Activated naive CD8-positive, alpha-beta T cell treated with anti-CD3 and anti-CD28 coated beads for 36 hours (primary cell): ENCODE measurements at regions not wholly inside any gene's neighbourhood (a gene's known extent, or its start where the extent isn't known, plus 50 kb on each side); places are given as distances from the start of the nearest gene placed in this dataset.
"Not testable (repeated sequence)": the region's sequence is repeated elsewhere in the genome, so short reads cannot be mapped to it uniquely, and the experiment has no call there.

Source experiments
- DNase-seq: peaks from one replicate; pipeline ENCODE4 v3.0.0; 2021
- H3K27ac Mint-ChIP-seq: one replicate; pipeline ENCODE4 v1.8.0; 2022; ENCODE audit warnings: mild to moderate bottlenecking, moderate library complexity, mixed read lengths
- H3K27me3 Mint-ChIP-seq: one replicate; pipeline ENCODE4 v1.8.0; 2022; ENCODE audit warnings: mild to moderate bottlenecking, mixed read lengths
- H3K36me3 Mint-ChIP-seq: one replicate; pipeline ENCODE4 v1.8.0; 2021; ENCODE audit warnings: mild to moderate bottlenecking, mixed read lengths
- H3K4me1 Mint-ChIP-seq: one replicate; pipeline ENCODE4 v1.8.0; 2021; ENCODE audit warnings: mixed read lengths
- H3K4me3 Mint-ChIP-seq: one replicate; pipeline ENCODE4 v1.8.0; 2022; ENCODE audit warnings: mild to moderate bottlenecking, moderate library complexity, mixed read lengths
- H3K9me3 Mint-ChIP-seq: one replicate; pipeline ENCODE4 v1.8.0; 2022; ENCODE audit warnings: mixed read lengths

DNA sequence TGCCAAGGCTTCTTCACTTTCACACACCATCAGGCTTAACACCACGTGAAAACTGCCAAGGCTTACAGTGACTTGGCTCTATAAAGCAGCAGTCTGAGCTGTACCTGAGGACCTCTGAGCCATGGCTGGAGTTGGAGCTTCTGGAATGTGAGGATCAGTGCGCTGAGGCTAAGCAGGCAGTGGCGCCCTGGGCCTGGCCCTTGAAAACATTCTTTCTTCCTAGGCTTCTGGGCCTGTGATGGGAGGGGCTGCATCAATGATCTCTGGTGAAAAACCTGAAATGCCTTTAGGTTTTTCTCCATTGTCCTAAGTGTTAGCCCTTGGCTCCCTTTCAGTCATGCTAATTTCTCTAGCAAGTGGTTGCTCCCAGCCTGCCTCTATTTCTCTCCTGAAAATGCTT is 192.5 kb upstream of the PCDH20 start:
- no peaks in the 10 kb centered on the region for H3K36me3 Mint-ChIP-seq
- no peak for DNase-seq
- H3K4me3 Mint-ChIP-seq = no peak overlapping the region
- no peaks in the 10 kb centered on the region for H3K27me3 Mint-ChIP-seq
- no peak overlapping the region for H3K27ac Mint-ChIP-seq
- no peaks in the 10 kb centered on the region for H3K4me1 Mint-ChIP-seq
- peaks cover 8% of the 10 kb centered on the region for H3K9me3 Mint-ChIP-seq

GRCh38 chr13:61600360-61601033 is 184.8 kb upstream of the PCDH20 start:
- no peaks in the 10 kb centered on the region for H3K36me3 Mint-ChIP-seq
- no peaks in the 10 kb centered on the region for H3K27me3 Mint-ChIP-seq
- H3K27ac Mint-ChIP-seq = no peak overlapping the region
- H3K4me3 Mint-ChIP-seq = no peak overlapping the region
- H3K9me3 Mint-ChIP-seq = no peaks in the 10 kb centered on the region
- DNase-seq = no peak
- H3K4me1 Mint-ChIP-seq = no peaks in the 10 kb centered on the region

DNA sequence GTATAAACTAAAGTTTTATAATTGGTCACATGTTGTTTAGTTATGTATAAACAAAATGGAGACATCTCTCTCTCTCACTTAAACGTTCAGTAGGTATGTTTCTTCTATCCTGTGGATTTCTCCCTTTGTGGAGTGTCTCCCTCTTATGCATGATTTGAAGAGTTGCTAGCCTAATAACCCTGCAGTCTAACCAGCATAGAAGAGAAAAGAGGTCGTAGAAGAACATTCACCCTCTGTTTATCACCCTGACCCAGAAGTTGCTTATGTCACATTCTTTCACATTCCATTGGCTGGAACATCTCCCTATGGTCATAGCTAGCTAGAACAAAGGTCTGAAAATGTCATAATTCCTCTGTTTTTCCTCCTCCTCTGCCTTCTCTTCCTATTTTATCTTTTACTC is 176.8 kb upstream of the PCDH20 start:
- no peaks in the 10 kb centered on the region for H3K27me3 Mint-ChIP-seq
- no peaks in the 10 kb centered on the region for H3K36me3 Mint-ChIP-seq
- H3K9me3 Mint-ChIP-seq = no peaks in the 10 kb centered on the region
- H3K27ac Mint-ChIP-seq = no peak overlapping the region
- no peak overlapping the region for H3K4me3 Mint-ChIP-seq
- no peak for DNase-seq
- H3K4me1 Mint-ChIP-seq = no peaks in the 10 kb centered on the region

GRCh38 chr13:61575973-61576372 is 160.3 kb upstream of the PCDH20 start:
- Mint-ChIP-seq H3K9me3 (peaks cover 2% of the 10 kb centered on the region), H3K27ac (no peak overlapping the region), H3K36me3 (no peaks in the 10 kb centered on the region), H3K4me1 (no peaks in the 10 kb centered on the region), H3K27me3 (no peaks in the 10 kb centered on the region), H3K4me3 (no peak overlapping the region)
- no peak for DNase-seq

GRCh38 chr13:61563645-61564044 is 148.0 kb upstream of the PCDH20 start:
- no peak overlapping the region for H3K4me3 Mint-ChIP-seq
- H3K36me3 Mint-ChIP-seq = no peaks in the 10 kb centered on the region
- H3K4me1 Mint-ChIP-seq = no peaks in the 10 kb centered on the region
- peaks cover 5% of the 10 kb centered on the region for H3K9me3 Mint-ChIP-seq
- H3K27ac Mint-ChIP-seq = no peak overlapping the region
- no peak for DNase-seq
- no peaks in the 10 kb centered on the region for H3K27me3 Mint-ChIP-seq

GRCh38 chr13:61546911-61547310 is 131.3 kb upstream of the PCDH20 start:
- H3K4me3 Mint-ChIP-seq = no peak overlapping the region
- no peaks in the 10 kb centered on the region for H3K4me1 Mint-ChIP-seq
- H3K27ac Mint-ChIP-seq = no peak overlapping the region
- H3K27me3 Mint-ChIP-seq = no peaks in the 10 kb centered on the region
- H3K36me3 Mint-ChIP-seq = no peaks in the 10 kb centered on the region
- H3K9me3 Mint-ChIP-seq = no peaks in the 10 kb centered on the region
- DNase-seq = no peak

DNA sequence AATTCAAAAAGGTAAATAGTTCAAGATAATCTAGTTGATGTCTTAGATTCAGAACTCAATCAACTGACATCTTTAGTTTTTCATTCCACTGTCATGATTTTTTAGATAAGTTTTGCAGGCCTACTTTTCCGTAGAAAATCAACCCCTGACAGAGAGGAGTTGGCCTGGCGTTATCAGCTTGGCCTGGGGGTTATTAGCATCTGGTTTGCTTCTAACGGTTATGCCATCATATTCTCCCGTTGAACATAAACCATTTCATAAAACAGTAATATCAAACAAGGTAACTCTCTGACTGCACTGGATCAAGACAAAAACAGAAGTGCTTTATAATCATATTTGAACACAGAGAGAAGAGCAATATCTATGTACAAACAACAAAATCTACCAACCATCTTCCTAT is 130.8 kb upstream of the PCDH20 start:
- Mint-ChIP-seq H3K9me3 (no peaks in the 10 kb centered on the region), H3K27ac (no peak overlapping the region), H3K4me1 (no peaks in the 10 kb centered on the region), H3K36me3 (no peaks in the 10 kb centered on the region), H3K27me3 (no peaks in the 10 kb centered on the region), H3K4me3 (no peak overlapping the region)
- DNase-seq = no peak

DNA sequence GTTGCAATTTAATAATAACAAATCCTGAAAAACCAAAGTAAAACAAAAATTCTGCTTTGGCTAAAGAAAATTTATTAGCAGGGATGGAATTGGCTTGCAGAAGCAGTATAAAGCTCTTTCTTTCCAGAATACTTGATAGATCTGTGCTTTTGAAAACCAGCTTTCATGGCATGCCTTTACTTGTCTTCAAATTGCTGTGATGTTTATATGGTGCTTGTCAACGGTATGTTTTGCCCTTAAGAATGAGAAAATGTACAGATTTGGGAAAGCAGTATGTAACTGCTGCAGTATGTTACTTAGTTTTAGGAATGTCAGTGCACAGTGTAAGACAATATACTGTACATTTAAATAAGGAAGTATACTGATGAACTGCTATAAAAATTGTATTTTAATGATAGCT is 120.8 kb upstream of the PCDH20 start:
- H3K36me3 Mint-ChIP-seq = no peaks in the 10 kb centered on the region
- H3K4me3 Mint-ChIP-seq = no peak overlapping the region
- no peaks in the 10 kb centered on the region for H3K4me1 Mint-ChIP-seq

GRCh38 chr13:61531383-61532065 is 115.9 kb upstream of the PCDH20 start:
- Mint-ChIP-seq H3K9me3 (peaks cover 1% of the 10 kb centered on the region), H3K4me1 (no peaks in the 10 kb centered on the region), H3K27ac (no peak overlapping the region), H3K27me3 (no peaks in the 10 kb centered on the region), H3K4me3 (no peak overlapping the region), H3K36me3 (no peaks in the 10 kb centered on the region)
- no peak for DNase-seq

More for the DNA sequence above, 120.8 kb upstream of the PCDH20 start:
- Mint-ChIP-seq H3K27ac (no peak overlapping the region), H3K9me3 (peaks cover 1% of the 10 kb centered on the region), H3K27me3 (no peaks in the 10 kb centered on the region)
- DNase-seq = no peak

DNA sequence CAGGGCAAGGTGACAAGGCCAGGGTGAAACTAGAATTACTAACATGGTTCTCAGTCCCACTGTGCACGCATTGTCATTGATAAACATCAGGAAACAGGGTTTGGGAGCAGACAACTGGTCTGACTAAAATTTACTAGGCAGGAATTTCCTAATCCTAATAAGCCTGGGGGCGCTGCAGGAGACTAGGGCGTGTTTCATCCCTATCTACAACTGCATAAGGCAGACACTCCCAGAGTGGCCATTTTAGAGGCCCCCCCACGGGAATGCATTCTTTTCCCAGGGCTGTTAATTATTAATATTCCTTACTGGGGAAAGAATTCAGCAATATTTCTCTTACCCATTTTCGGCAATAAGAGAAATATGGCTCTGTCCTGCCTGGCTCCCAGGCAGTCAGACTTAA is 103.6 kb upstream of the PCDH20 start:
- H3K27ac Mint-ChIP-seq, H3K27me3 Mint-ChIP-seq, DNase-seq, H3K4me1 Mint-ChIP-seq, H3K4me3 Mint-ChIP-seq, H3K9me3 Mint-ChIP-seq, H3K36me3 Mint-ChIP-seq: not testable (repeated sequence)

DNA sequence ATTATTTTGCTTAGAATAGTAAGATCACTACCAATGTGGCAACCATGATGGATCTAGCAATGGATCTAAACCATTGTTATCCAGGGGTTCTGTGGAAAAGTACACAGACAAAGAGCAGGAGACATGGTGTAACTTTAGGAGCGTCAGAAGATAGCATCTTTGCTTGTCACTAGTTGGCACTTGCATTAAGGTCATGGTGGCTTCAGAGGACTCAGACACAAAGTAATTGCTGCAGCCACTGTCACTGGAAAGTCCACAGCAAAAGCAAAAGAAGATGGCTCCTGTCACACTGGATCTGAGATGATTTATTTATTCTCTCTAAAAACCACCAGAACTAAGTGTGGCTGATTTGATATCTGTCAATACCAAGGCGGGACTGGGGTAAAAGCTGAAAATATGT is 93.3 kb upstream of the PCDH20 start:
- Mint-ChIP-seq H3K4me3 (no peak overlapping the region), H3K27ac (no peak overlapping the region), H3K9me3 (peaks cover 7% of the 10 kb centered on the region), H3K4me1 (no peaks in the 10 kb centered on the region), H3K27me3 (no peaks in the 10 kb centered on the region), H3K36me3 (no peaks in the 10 kb centered on the region)
- DNase-seq = no peak

DNA sequence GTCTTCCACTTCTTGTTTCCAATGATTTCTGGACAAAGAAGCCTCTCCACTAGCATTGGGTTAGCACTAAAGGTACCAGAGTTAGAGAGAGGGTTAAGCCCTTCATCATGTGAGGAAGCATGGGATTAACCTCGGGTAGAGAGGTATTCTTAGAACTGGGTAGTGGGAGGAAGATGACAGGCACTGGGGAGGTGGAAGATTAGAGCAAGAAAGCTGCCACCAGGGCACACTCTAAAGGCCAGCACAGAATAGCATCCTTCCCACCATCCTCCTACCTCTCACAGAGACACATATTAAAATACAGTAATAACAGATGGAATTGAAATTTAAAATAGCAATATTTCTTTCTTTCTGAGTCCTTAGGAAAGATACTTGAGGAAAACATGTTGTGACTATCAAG is 84.5 kb upstream of the PCDH20 start:
- Mint-ChIP-seq H3K4me3 (no peak overlapping the region), H3K9me3 (peaks cover 3% of the 10 kb centered on the region), H3K4me1 (no peaks in the 10 kb centered on the region), H3K36me3 (no peaks in the 10 kb centered on the region), H3K27me3 (no peaks in the 10 kb centered on the region), H3K27ac (no peak overlapping the region)
- DNase-seq = no peak

DNA sequence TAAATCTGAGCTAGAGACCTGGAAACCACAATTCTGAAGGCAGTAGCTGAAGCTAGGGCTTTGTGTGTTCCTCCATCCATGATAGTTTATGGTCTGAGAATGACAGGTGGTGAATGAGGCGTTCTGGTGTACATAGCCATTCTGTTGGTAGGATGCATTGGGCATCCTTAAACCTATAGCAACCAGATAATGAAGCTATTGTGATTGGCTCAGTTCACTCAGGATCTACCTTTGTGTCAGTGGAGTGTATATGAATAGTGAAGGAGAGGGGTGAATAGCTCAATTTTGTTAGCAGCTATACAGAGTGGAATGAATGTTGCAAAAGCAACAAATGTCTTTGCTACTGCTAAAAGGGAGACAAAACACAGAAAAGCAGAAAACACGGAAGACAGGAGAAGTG is 80.0 kb upstream of the PCDH20 start:
- no peaks in the 10 kb centered on the region for H3K4me1 Mint-ChIP-seq
- no peak overlapping the region for H3K4me3 Mint-ChIP-seq
- no peaks in the 10 kb centered on the region for H3K36me3 Mint-ChIP-seq
- H3K27me3 Mint-ChIP-seq = no peaks in the 10 kb centered on the region
- peaks cover 1% of the 10 kb centered on the region for H3K9me3 Mint-ChIP-seq
- DNase-seq = no peak
- H3K27ac Mint-ChIP-seq = no peak overlapping the region

GRCh38 chr13:61493556-61493955 is 77.9 kb upstream of the PCDH20 start:
- H3K9me3 Mint-ChIP-seq, DNase-seq, H3K36me3 Mint-ChIP-seq: not testable (repeated sequence)

GRCh38 chr13:61486496-61486895 is 70.8 kb upstream of the PCDH20 start:
- DNase-seq = no peak

More at GRCh38 chr13:61493556-61493955, 77.9 kb upstream of the PCDH20 start:
- H3K4me1 Mint-ChIP-seq, H3K4me3 Mint-ChIP-seq, H3K27ac Mint-ChIP-seq, H3K27me3 Mint-ChIP-seq: not testable (repeated sequence)

GRCh38 chr13:61485128-61485765 is 69.6 kb upstream of the PCDH20 start:
- no peak overlapping the region for H3K4me3 Mint-ChIP-seq
- H3K36me3 Mint-ChIP-seq = no peaks in the 10 kb centered on the region
- peaks cover 3% of the 10 kb centered on the region for H3K9me3 Mint-ChIP-seq
- no peak overlapping the region for H3K27ac Mint-ChIP-seq
- H3K4me1 Mint-ChIP-seq = no peaks in the 10 kb centered on the region
- H3K27me3 Mint-ChIP-seq = no peaks in the 10 kb centered on the region
- no peak for DNase-seq

More at GRCh38 chr13:61486496-61486895, 70.8 kb upstream of the PCDH20 start:
- no peaks in the 10 kb centered on the region for H3K9me3 Mint-ChIP-seq
- H3K4me3 Mint-ChIP-seq = no peak overlapping the region
- no peaks in the 10 kb centered on the region for H3K4me1 Mint-ChIP-seq
- H3K36me3 Mint-ChIP-seq = no peaks in the 10 kb centered on the region
- no peaks in the 10 kb centered on the region for H3K27me3 Mint-ChIP-seq
- H3K27ac Mint-ChIP-seq = no peak overlapping the region
